Brain microvascular endothelial cell (primary cell): ENCODE measurements at regions not wholly inside any gene's neighbourhood (a gene's known extent, or its start where the extent isn't known, plus 50 kb on each side); places are given as distances from the start of the nearest gene placed in this dataset.

Experiments
- DNase-seq: peaks from one replicate; pipeline ENCODE4 v3.0.0-alpha.2; 2020
- H3K27ac ChIP-seq: fragments of 250-450 bp; sonication (Bioruptor Pico); 2 replicates; pipeline ENCODE4 v1.5.1; 2020; ENCODE audit warnings: mild to moderate bottlenecking, moderate library complexity
- H3K27me3 ChIP-seq: fragments of 250-450 bp; sonication (Bioruptor Pico); replicated peaks from 2 replicates; pipeline ENCODE4 v1.5.1; 2020; ENCODE audit warnings: mild to moderate bottlenecking
- H3K36me3 ChIP-seq: fragments of 250-450 bp; sonication (Bioruptor Pico); replicated peaks from 2 replicates; pipeline ENCODE4 v1.5.1; 2020; ENCODE audit warnings: mild to moderate bottlenecking
- H3K4me3 ChIP-seq: 2 replicates; pipeline ENCODE4 v1.5.1; 2011; ENCODE audit warnings: low read depth, mild to moderate bottlenecking, control low read depth, low read length, moderate library complexity
- CTCF ChIP-seq: IDR thresholded peaks from 2 replicates; pipeline ENCODE4 v1.5.1; 2011; ENCODE audit warnings: low read depth, mild to moderate bottlenecking, moderate library complexity, low read length, control low read depth, inconsistent platforms; ENCODE audit errors: missing control alignments
- in situ Hi-C: cut with HindIII; loops from 2 replicates; pipeline ENCODE4 v1.10.0; 2017; ENCODE audit warnings: low sequenced_read_pairs, low pct_ligation_motif_present

DNA sequence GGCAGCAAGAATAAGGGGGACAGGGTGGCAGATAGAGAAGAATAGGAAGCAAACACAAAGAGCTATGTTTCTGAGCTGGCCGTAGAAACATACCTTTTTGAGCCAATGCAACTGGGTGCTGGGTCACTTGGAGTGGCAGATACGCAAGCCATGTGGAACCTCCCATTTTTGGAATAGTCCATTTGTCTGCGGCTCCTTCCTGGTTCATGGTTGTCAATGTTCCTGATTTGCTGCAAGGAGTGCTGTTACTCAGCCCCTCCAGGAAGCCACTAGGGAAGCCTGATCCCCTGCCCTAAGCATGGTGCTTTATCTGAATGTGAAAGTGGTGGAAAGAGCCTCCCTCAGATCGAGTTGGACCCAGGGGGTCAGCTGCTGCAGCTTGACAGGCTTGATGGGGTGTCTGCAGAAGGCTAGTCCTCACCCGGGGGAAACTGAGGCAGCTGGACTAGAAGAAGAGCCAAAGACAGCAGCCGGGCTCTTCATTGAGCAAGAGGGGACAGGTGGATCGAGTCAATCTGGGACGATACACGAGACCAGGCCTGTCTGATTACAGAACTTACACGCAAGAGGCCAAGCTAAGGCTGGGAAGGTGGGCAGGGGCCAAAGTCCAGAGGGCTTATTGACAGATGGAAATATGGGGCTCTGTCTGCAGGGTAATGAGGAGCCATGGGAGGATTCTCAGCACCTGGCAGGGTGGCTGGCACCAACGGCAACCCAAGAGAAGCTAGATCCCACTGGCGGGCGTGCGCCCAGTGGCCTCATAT lies 57.4 kb upstream of the CTNNBL1 start:
- no peak for TF ChIP-seq CTCF
- Histone ChIP-seq H3K36me3 (no peaks in the 10 kb centered on the region), H3K27ac (no peak overlapping the region), H3K4me3 (no peak overlapping the region), H3K27me3 (peaks cover 3% of the 10 kb centered on the region)
- in situ Hi-C loops: no loop called here
- no peak for DNase-seq

DNA sequence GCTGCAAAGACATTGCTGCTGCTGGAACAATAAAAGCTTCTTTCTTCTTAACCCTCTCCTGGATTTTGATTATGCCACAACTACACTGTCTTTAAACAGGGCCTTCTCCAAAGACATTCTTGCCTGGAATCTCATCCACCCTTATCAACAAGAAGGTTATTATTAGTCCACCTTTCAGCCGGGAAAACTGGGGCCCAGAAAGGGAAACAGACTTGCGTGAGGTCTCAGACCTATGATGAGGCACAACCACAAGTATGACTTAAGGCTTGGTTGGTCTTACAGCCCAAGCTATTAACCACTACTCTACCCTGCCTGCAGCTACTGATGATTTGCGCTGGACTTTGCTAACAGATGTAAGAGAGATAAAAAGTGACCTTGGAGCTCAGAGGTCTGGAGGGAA lies 62.8 kb upstream of the CTNNBL1 start:
- H3K4me3 ChIP-seq: no peak overlapping the region
- no peak for TF ChIP-seq CTCF
- in situ Hi-C loops: no loop called here
- no peak overlapping the region for H3K27ac ChIP-seq
- H3K27me3 ChIP-seq: peaks cover 6% of the 10 kb centered on the region
- DNase-seq: no peak
- H3K36me3 ChIP-seq: no peaks in the 10 kb centered on the region

- no peak for TF ChIP-seq CTCF
- DNase-seq: no peak
- H3K27me3 ChIP-seq: peaks cover 6% of the 10 kb centered on the region
- in situ Hi-C loops: no loop called here
- no peaks in the 10 kb centered on the region for H3K36me3 ChIP-seq
- H3K4me3 ChIP-seq: no peak overlapping the region
- no peak overlapping the region for H3K27ac ChIP-seq
These were observed 63.7 kb upstream of the CTNNBL1 start for GRCh38 chr20:37630166-37630565.

DNA sequence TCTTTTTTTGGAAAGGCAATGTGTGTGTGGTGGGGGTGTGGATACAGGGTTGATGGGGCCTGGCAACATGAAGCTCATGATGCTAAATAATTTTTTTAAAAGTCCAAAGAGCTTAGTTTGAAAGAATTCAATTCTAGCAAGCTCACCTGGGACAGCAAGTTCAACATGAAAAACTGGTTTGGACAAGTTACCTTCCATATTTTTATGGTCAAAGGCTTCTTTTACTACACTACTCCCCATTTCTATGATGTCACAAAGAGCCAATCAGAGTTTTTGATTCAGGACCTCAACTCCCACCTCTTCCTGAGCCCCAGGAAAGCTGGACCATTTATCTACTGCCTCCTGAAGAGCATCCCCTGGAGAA lies 66.1 kb upstream of the CTNNBL1 start:
- in situ Hi-C loops: no loop called here
- no peak for TF ChIP-seq CTCF
- Histone ChIP-seq H3K27ac (no peak overlapping the region), H3K36me3 (no peaks in the 10 kb centered on the region), H3K27me3 (peaks cover 6% of the 10 kb centered on the region), H3K4me3 (no peak overlapping the region)
- DNase-seq: no peak

- DNase-seq: peak; percentile 42
- in situ Hi-C loops: no loop called here
- H3K4me3 ChIP-seq: no peak overlapping the region
- H3K27ac ChIP-seq: no peak overlapping the region
- TF ChIP-seq CTCF: no peak
- H3K36me3 ChIP-seq: no peaks in the 10 kb centered on the region
- H3K27me3 ChIP-seq: peaks cover 6% of the 10 kb centered on the region
These were observed 66.6 kb upstream of the CTNNBL1 start for GRCh38 chr20:37627060-37627766.
